NCI-H345 treated with DMSO at 0.1 percent for 48 hours (cell line): ENCODE measurements at regions not wholly inside any gene's neighbourhood (a gene's known extent, or its start where the extent isn't known, plus 50 kb on each side); places are given as distances from the start of the nearest gene placed in this dataset.

ENCODE experiments used
- DNase-seq: peaks from one replicate; lab custom pipeline; 2025; ENCODE audit not compliant: unreplicated experiment; lab: John Stamatoyannopoulos, UW

DNA sequence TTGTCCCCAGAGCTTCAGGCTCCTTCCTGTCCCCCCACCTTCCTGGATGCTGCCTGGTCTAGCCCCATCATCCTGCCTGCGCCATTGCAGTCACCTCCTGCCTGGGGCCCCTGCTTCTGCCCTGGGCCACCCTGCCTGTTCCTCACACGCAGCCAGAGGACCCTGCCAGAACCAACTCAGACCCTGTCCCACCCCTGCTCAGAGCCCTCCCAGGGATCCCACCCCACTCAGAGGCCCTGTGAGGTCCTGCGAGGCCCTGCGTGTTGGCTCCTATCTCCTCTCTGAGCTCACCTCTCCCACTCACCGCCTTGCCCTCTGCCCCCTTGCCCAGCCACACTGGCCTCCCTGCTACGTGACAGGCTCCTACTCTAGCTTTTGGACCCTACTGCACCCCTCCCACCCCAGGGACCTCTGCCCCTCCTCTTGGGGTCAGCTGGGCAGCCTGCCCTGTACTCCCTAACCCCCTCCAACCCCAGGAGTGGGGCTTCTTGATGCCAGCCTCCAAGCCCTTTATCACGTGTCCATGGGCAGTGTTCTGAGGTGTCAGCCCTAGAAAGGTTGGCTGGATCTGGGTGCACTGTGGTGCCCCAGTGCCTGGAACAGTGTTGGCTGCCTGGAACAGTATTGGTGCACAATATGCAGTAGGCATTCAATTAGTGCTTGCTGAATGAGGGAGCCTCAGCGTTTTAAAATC lies 68.3 kb downstream of the CEBPB start:
- no peak for DNase-seq

DNA sequence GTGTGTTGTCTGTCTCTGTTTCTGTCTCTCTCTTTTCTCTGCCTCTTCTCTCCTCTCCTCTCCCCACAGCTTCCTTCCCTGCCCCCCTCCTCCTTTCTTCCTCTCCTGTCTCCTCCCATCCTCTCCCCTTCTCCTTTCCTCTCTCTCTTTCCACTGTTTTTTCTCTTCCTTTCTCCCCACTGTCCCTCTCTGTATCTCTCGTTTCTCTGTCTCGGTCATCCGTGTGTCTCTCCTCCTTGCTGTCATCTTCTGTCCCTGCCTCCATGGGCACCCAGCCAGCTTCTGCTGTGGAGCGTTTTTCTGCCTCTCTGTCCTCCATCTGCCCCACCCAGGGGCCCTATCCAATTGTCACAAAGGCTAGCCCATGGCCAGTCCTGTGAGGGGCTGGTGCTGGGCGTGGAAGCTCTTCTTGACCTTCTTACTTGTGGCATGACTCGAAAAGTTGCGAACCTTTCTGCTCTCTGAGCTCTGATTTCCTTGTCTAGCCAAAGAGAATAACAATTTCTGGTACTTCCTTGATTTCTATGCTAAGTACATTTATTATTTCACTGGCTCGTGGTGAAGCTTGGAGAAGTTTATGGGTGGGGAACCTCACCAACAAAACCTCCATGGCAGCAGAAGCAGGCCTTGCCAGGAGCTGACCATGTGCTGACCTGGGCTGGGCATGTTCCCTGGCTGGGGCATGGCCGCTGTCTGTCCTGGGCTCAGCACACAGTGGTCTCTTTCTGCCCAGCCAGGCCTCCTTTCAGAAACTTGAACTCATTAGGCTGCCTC lies 69.3 kb downstream of the CEBPB start:
- DNase-seq, result peak; percentile 15

DNA sequence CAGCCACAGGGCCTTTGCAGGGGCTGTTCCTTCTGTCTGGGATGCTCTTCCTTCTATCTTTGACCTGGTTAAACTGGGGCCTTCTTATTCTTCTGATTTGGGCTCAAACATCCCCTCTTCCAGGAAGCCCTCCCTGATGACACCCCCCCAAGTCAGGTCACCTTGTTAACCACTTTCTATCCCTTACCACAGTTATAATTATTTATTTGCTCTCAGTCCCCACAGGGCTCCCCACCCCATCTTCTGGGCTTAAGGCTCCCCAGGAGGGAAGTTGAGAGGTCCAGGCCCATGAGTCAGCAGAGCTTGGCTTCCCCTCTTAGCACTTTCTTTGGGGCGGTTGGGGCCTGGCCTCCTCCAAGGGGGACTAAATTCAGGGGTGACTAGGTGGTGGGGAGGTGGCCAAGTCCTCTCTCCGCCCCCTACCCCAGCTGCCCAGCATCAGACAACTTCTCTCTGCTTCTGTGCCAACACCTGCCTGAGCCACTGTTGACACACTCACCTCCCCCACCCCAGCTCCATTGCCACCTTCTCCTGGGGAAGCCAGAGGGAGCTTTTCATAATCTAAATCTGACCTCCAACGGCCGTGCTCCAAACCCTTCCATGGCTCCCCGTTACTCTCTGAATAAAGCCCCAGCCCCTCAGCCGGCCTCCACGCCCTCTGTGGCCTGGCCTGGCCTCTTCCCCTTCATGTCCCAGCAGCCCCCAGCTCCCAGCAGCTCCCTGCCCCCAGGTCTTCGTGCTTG lies 70.0 kb downstream of the CEBPB start:
- peak; percentile 19 for DNase-seq

DNA sequence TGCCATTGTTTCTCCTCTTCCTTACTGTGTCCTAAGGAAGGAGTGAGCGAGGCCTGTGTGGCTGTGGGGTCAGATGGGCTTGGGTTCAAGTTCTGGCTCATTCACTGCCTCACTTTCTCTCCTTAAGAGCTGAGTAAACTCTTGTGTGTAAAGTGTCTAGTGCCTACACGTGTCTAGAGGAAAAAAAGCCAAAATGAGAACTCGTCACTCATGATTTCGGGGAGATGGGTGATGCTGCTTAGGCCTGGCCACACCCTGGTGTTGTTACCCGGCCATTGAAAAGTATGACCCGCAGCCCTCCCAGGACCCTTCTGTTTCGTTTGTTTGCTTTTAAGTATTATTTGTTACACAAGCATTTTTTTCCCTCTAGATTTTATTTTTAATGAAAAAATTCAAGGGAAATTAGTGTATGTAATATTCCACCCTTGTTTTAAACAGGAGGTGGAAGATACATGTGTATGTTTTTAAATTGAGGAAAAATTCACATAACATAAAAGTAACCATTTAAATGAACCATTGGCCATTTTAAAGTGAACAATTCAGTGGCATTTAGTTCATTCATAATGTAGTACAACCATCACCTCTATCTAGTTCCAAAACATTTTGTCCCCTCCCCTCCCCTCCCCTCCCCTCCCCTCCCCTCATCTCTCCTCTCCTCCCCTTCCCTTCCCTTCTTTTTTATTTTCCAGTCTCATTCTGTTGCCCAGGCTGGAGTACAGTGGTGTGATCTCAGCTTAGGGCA lies 71.0 kb downstream of the CEBPB start:
- no peak for DNase-seq

DNA sequence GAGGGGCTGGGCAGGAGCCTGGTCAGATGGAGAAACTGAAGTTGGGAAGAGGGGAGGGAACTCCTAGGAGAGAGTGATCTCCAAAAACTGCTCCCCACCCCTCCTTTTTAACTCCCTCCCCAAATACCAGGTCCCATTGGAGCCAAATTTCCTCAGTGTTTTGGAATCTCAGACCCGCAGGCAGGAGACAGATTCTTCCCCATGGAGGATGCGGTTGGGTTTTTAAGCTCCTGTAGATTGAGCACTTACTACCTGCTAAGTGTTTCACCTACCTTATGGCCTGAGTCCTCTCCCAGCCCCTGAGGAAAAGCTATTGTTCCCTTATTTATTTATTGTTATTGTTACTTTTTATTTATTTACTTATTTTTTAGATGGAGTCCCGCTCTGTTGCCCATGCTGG lies 73.2 kb downstream of the CEBPB start:
- DNase-seq, result no peak

DNA sequence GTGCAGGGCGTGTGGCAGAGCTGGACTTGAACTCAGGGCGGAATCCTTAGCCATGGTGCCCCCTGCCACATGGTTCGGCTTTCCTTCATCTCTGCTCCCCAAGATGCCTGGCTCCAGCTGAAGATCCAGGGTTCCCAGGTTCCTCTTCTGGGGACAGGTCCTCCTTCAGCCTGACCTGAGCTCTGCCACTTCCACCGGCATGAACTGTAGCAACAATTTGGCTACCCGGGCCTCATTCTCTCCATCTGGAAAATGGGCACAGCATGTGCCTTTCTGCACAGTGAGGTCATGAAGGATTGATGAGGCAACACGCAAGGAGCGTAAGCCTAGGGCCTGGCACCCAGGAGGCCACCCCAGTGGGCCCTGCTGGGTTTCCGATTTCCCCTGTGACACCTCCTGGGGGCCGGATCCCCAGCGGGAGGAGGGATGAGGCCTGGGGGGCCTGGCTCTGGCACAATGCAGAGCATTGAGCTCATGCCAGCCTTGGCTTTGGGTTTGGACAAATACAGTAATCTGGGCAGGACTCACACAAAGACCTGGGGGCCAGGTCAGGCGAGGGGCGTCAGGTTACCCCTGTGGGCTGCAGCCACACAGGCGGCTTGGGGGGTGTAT lies 74.0 kb downstream of the CEBPB start:
- DNase-seq, result no peak

DNA sequence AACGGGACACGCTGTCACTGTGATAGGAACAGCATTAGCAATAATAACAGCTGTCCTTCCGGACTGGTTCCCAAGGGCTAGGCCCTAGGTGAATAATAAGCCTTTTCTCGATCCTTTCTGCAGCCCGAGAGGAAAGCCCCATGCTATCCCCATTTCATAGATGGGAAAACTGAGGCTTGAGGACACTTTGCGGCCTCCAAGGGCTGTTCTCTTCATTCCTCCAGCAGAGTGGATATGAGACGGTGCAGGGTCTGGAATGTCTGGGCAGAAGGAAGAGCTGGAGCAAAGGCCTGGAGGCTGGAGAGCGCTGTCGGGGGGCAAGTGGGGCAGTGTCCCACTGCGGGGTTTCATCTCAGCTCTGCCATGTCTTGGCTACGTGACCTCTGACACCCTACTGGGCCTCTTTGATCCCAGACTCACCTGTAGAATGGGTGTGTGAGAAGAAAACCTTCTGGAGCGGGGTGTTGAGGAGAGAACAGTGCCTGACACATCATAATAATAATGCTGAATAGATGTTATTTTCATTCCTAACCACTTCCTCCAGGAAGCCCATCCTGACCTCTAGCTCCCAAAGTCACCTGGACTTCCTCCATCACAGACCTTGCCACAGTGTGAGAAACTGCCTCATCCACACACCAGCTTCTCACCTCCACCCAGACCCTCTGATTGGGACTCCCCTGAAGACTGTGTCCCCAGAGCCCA lies 74.8 kb downstream of the CEBPB start:
- DNase-seq, result no peak

DNA sequence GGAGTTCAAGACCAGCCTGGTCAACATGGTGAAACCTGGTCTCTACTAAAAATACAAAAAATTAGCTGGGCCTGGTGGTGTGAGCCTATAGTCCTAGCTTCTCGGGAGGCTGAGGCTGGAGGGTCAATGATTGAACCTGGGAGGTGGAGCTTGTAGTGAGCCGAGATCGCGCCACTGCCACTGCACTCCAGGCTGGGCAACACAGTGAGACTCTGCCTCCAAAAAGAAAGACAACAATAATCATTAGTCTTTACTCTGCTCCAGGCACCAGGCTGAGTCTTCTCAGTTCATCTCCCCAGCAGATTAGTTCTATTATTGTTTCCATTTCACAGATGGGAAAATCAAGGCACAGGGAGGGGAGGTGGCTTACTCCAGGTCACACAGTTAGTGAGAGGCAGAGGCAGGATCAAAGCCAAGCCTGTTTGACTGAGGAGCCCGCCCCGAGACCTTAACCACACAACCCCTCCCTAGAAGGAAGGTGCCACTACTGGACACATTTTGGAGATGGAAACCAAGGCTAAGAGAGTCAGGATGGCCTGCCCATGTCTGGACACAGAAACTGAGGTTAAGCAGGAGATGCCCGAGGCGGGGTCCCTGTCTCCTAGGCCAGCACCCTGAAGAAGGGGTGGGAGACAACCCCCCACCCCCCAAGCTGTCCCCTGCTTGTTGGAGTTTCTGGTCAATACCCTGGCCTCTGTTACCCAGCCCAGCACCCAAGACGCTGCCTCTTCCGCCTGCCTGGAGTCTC lies 75.8 kb downstream of the CEBPB start:
- no peak for DNase-seq

DNA sequence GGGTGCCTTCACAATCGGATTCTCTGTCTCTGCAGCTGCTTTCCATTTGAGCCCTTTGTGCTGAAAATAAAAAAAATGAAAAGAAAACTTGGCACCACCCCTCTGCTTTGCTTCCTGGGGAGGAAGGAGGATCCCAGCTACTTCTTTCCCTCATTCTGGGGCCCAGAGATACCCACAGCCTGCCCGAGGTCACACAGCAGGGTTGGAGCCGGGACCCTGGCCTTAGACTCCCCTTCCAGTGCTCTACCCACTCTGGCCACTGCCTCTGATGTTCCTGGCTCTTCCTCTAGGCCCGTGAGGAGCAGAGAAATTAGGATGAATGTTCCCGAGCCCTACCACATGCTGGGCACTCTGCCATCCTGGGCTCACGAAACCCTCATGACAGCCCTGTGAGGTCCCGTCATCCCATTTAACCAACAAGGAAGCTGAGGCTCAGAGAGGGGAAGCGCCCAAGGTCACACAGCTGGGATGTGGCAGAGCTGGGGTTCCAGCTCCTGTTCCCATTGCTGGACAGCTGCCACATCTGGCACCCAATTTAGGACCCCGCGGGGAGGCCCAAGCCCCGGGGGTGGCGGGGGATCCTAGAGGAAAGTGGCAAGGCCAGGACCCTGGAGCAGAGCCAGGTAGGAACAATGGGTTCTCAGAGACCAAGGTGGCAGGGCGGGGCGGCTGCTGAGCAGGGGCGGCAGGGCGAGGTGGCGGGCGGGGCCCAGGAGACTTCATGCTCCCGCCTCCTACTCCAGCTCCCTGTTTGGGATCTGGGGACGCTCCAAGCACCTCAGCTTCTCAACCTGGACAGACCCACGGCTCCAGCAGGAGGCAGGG lies 76.6 kb downstream of the CEBPB start:
- DNase-seq, result peak; percentile 22

DNA sequence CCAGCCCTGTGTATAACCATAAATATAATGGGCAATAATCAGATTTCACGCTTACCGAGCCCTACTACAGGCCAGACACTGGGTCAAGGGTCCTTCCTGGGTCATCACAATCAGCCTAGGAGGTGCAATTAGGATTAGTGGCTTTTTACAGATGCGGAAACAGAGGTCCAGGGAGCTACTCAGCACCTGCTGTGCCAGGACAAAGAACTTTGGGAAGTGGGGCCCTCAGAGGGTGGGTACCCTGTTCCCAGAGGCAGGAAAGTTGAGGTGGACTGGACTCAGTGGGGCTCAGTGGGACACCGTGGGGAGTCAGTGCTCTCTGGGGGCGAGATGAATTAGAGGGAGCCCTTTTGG lies 77.2 kb downstream of the CEBPB start:
- no peak for DNase-seq

DNA sequence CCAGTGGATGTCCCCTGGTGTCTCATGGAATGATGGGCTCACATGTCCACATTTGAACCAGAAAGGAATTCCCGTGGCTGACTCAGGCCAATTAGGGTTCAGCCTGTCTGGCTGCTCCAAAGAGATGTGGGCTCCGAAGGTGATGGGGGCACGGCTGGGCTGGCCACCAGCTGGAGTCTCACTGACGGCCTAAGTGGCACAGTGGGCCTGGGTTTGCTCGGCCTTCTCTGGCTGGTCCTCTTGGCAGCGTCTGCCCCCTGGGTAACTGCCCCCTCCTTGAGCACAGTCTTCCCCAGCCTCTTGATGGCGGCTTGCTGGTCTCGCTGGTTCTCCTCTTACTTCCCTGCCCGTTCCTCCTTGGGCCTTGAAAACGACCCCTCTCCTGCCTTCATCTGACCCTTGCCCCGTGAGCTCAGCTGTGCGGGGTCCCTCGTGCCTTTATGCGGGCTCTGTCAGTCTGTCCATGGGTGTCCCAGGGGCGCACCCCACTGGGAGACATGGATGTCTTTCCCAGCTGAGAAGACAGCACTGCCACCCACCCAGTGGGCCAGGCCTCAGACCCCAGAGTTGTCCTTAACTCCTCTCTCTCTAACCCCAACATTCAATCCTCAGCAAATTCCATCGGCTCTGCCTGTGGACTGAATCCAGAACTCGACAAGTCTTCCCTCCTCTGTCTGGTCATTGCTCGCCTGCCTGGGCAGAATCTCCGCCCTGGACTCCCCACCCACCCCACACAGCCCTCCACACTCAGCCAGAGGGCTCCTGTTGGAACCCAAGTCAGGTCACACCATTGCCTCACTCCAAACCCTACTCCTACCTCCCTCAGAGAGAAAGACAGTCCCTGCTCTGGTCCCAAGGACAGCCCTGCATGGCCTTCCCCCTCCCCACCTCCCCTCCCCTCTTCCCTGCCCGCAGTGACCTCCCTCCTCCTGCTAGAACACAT lies 78.7 kb downstream of the CEBPB start:
- no peak for DNase-seq

DNA sequence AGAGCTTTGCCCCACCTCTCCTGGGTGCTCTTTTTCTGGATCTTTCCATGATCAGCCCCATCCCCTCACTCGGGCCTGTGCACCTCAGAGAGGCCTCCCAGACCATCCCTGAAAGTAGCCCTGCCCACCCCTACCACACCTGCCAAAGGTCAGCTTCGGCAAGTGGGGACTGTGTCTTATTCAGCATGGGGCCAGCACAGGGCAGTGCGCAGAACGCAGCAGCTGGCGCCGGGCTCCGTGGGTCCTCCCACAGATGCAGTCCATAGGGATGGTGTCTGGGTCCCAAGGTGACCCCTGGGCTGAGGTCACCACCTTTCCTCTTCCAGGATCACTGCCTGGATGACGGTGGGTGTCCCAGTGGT lies 79.4 kb downstream of the CEBPB start:
- no peak for DNase-seq

DNA sequence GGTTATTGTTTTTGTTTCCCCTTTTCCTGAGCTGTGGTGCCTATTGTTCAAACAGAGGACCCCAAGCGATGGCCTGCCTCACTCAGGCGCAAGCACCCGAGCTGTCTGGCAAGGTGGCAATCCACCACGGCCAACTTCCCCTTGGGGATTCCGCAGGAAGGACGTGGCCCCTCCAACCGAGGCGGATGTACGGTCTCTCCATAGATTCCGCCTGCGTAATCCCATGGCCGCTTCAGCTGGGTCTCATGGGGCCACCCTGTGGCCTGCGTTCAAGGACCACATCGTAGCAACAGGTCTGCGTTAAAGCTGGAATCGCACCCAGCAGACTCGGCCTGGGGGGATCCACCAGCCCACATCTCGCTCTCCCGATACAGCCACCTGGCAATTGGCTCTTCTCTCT lies 79.9 kb downstream of the CEBPB start:
- no peak for DNase-seq

DNA sequence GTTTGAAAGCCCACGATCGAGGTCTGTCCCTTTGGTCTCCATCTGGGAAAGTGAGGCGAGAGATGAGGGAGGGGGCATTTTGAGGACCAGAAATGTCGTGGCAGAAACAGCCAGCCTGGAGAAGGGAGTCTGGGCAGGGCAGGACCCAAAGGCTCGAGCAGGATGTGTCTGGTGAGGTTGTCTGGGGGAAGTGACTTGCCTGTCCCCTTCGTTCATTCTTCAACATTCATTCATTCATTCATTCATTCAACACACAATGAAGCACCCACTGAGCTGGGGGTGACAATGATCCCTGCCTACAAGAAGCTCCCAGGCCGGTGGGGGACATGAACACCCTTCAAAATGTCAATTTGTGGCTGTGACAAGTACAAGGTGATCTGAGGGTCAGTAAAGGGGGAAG lies 80.5 kb downstream of the CEBPB start:
- DNase-seq, result no peak

DNA sequence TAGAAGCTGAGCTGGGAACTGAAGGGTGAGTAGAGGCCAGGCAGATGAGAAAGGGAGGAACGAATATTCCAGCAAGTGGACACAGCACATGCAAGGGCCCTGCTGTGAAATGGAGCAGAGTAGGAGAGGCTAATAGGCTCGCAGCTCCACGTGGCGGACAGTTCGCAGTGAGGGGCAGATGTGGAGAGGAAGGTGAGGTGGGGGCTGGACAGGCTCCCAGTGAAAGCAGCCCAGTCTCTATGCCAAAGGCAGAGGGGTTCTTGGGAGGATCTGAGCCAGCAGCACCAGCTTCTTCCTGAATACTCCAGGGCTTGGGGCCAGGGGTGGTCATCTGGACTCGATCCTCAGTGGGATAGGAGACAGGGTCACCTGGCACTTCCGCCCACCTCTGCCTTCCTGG lies 81.0 kb downstream of the CEBPB start:
- DNase-seq, result no peak

DNA sequence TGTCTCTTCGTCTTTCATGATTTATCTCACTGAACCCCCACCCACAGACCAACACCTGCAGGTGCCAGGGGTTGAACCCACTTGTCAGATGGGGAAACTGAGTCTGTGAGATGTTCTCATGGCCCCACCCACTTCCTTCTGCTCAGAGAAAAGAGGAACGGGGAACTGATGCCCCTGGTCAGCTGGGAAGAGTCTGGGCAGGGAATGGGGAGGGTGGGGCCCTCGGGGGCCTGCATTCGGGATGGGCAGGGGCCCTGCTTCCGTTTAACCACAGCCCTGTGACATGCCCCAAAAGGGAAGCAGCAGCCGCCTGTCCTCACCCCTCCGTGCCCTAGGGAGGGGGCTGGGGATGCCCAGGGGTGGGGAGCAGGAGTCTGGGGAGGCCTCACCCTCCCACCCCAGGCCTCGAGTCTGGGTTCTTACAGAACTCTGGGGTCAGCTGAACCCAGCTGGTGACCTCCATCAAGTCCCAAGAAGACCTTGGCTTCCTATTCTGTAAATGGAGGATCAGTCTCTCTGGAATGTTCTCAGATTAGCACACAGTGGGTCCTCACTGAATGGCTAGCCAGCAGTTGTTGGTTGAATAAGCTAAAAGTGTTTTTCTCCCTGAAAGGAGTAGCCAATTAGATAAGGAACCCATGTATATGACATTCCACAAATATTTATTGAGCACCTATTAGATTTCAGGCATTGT lies 81.5 kb downstream of the CEBPB start:
- no peak for DNase-seq

DNA sequence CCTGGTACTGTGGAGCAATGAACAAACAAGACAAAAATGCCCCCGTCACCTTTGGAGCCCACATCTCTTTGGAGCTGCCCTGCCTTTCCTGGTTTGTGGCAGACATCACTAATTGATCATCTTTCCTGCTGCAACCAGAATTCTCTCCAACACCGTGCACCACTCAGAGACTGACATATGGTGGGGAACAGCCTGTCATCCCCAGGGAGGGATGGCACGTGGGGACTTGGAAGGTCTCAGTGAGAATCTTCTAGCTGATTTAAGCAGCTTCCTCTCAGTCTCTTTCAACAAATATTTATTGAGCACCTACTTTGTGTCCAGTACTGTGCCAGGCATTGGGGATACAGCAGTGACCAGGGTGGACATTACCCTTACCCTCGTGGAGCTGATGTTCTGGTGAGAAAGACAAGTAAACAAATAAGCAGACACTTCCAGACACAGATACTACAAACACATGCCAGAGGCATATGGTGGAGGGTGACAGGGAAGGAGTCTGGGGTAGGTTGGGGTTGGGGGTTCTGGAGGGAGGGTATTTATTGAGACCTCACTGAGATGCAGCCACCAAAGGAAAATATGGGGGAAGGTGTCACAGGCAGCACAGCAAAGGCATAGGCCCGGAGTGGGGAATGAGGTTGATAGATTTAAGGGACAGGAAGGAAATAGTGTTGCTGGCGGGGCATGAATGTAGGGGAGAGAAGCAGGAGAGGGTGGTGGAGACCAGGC lies 82.3 kb downstream of the CEBPB start:
- DNase-seq, result no peak
